ENCODE measurements at regions not wholly inside any gene's neighbourhood (a gene's known extent, or its start where the extent isn't known, plus 50 kb on each side); places are given as distances from the start of the nearest gene placed in this dataset.
A peak's percentile ranks its signal among the peaks of the same experiment; 100 is the strongest.

GRCh38 chr7:112646783-112647182, 143.4 kb downstream of the TMEM168 start:
- no peak for TF ChIP-seq CTCF (conservative IDR thresholded peaks at IDR 0.05; ENCODE audit: low read depth, low read length)
- no peak overlapping the region for H3K4me3 ChIP-seq (ENCODE audit: low read length)
- DNase-seq (ENCODE audit: low read depth), result no peak

GRCh38 chr7:112648781-112649180, 141.4 kb downstream of the TMEM168 start:
- TF ChIP-seq CTCF (conservative IDR thresholded peaks at IDR 0.05; ENCODE audit: low read depth, low read length), result no peak
- H3K4me3 ChIP-seq (ENCODE audit: low read length), result no peak overlapping the region
- DNase-seq (ENCODE audit: low read depth), result no peak

GRCh38 chr7:112649560-112649959, 140.6 kb downstream of the TMEM168 start:
- DNase-seq (ENCODE audit: low read depth), result no peak
- no peak for TF ChIP-seq CTCF (conservative IDR thresholded peaks at IDR 0.05; ENCODE audit: low read depth, low read length)
- no peak overlapping the region for H3K4me3 ChIP-seq (ENCODE audit: low read length)

- no peak for DNase-seq (ENCODE audit: low read depth)
- TF ChIP-seq CTCF (conservative IDR thresholded peaks at IDR 0.05; ENCODE audit: low read depth, low read length), result no peak
- no peak overlapping the region for H3K4me3 ChIP-seq (ENCODE audit: low read length)
Measured at GRCh38 chr7:112654322-112655216, 135.6 kb downstream of the TMEM168 start.

- peak; percentile 45 for TF ChIP-seq CTCF (conservative IDR thresholded peaks at IDR 0.05; ENCODE audit: low read depth, low read length)
- no peak overlapping the region for H3K4me3 ChIP-seq (ENCODE audit: low read length)
- DNase-seq (ENCODE audit: low read depth), result no peak
Measured at GRCh38 chr7:112665709-112666108, 124.5 kb downstream of the TMEM168 start.

GRCh38 chr7:112668561-112668960, 121.6 kb downstream of the TMEM168 start:
- no peak for DNase-seq (ENCODE audit: low read depth)
- no peak for TF ChIP-seq CTCF (conservative IDR thresholded peaks at IDR 0.05; ENCODE audit: low read depth, low read length)
- no peak overlapping the region for H3K4me3 ChIP-seq (ENCODE audit: low read length)

- no peak for DNase-seq (ENCODE audit: low read depth)
- no peak overlapping the region for H3K4me3 ChIP-seq (ENCODE audit: low read length)
- TF ChIP-seq CTCF (conservative IDR thresholded peaks at IDR 0.05; ENCODE audit: low read depth, low read length), result no peak
Measured at GRCh38 chr7:112669306-112669705, 120.9 kb downstream of the TMEM168 start.
